ENCODE measurements at regions not wholly inside any gene's neighbourhood (a gene's known extent, or its start where the extent isn't known, plus 50 kb on each side); places are given as distances from the start of the nearest gene placed in this dataset.

GRCh38 chr2:128486640-128487375, 168.1 kb upstream of the HS6ST1 start:
- Histone ChIP-seq H3K27ac (no peak overlapping the region), H3K4me3 (ENCODE audit: low read depth, low read length) (no peak overlapping the region), H3K36me3 (replicated peaks) (no peaks in the 10 kb centered on the region), H3K27me3 (replicated peaks) (no peaks in the 10 kb centered on the region)
- no peak for DNase-seq
- TF ChIP-seq CTCF (IDR thresholded peaks at IDR 0.05; ENCODE audit: low read depth, low read length, missing control alignments) = no peak
- in situ Hi-C loops (cut with HindIII; ENCODE audit: low pct_ligation_motif_present, low sequenced_read_pairs) = no loop called here

GRCh38 chr2:128487650-128488387, 169.2 kb upstream of the HS6ST1 start:
- Histone ChIP-seq H3K36me3 (replicated peaks) (no peaks in the 10 kb centered on the region), H3K27me3 (replicated peaks) (no peaks in the 10 kb centered on the region), H3K27ac (no peak overlapping the region), H3K4me3 (ENCODE audit: low read depth, low read length) (no peak overlapping the region)
- in situ Hi-C loops (cut with HindIII; ENCODE audit: low pct_ligation_motif_present, low sequenced_read_pairs) = no loop called here
- no peak for DNase-seq
- TF ChIP-seq CTCF (IDR thresholded peaks at IDR 0.05; ENCODE audit: low read depth, low read length, missing control alignments) = no peak

- Histone ChIP-seq H3K27me3 (replicated peaks) (no peaks in the 10 kb centered on the region), H3K36me3 (replicated peaks) (no peaks in the 10 kb centered on the region), H3K27ac (no peak overlapping the region), H3K4me3 (ENCODE audit: low read depth, low read length) (no peak overlapping the region)
- no peak for TF ChIP-seq CTCF (IDR thresholded peaks at IDR 0.05; ENCODE audit: low read depth, low read length, missing control alignments)
- in situ Hi-C loops (cut with HindIII; ENCODE audit: low pct_ligation_motif_present, low sequenced_read_pairs) = no loop called here
- DNase-seq = no peak
These were observed 169.8 kb upstream of the HS6ST1 start for GRCh38 chr2:128488434-128488833.

- in situ Hi-C loops (cut with HindIII; ENCODE audit: low pct_ligation_motif_present, low sequenced_read_pairs) = no loop called here
- Histone ChIP-seq H3K27me3 (replicated peaks) (no peaks in the 10 kb centered on the region), H3K4me3 (ENCODE audit: low read depth, low read length) (no peak overlapping the region), H3K36me3 (replicated peaks) (no peaks in the 10 kb centered on the region), H3K27ac (no peak overlapping the region)
- TF ChIP-seq CTCF (IDR thresholded peaks at IDR 0.05; ENCODE audit: low read depth, low read length, missing control alignments) = no peak
- DNase-seq = no peak
These were observed 171.0 kb upstream of the HS6ST1 start for GRCh38 chr2:128489526-128490273.

- no peaks in the 10 kb centered on the region for H3K36me3 ChIP-seq (replicated peaks)
- H3K4me3 ChIP-seq (ENCODE audit: low read depth, low read length) = no peak overlapping the region
- no peak overlapping the region for H3K27ac ChIP-seq
- TF ChIP-seq CTCF (IDR thresholded peaks at IDR 0.05; ENCODE audit: low read depth, low read length, missing control alignments) = no peak
- in situ Hi-C loops (cut with HindIII; ENCODE audit: low pct_ligation_motif_present, low sequenced_read_pairs) = no loop called here
- DNase-seq = no peak
- H3K27me3 ChIP-seq (replicated peaks) = no peaks in the 10 kb centered on the region
These were observed 171.7 kb upstream of the HS6ST1 start for GRCh38 chr2:128490321-128490720.

Measured in brain microvascular endothelial cell (primary cell).